Liver (tissue), 3 donors: ENCODE measurements at regions not wholly inside any gene's neighbourhood (a gene's known extent, or its start where the extent isn't known, plus 50 kb on each side); places are given as distances from the start of the nearest gene placed in this dataset.

Source experiments
- CTCF ChIP-seq: fragments of 150-350 bp; IDR thresholded peaks from 2 replicates; pipeline ENCODE4 v1.5.1; 2017; ENCODE audit warnings: improper control_type of control experiment, low read depth, low read length; ENCODE audit not compliant: missing input control
- EGR1 ChIP-seq, 2 donors: IDR thresholded peaks; 2 replicates each; pipeline ENCODE4 v1.6.1; 2016 to 2018; ENCODE audit warnings: antibody characterized with exemption in 2 of 2, low read depth in 2 of 2
- FOXA1 ChIP-seq: IDR thresholded peaks from 2 replicates; pipeline ENCODE4 v1.6.1; 2016; ENCODE audit warnings: antibody characterized with exemption
- FOXA2 ChIP-seq: IDR thresholded peaks from 2 replicates; pipeline ENCODE4 v1.6.1; 2016; ENCODE audit warnings: antibody characterized with exemption
- GABPA ChIP-seq, 2 donors: IDR thresholded peaks in 1 of 2; conservative IDR thresholded peaks in 1 of 2; 2 replicates each; pipeline ENCODE4 v1.6.1; 2016; ENCODE audit warnings: antibody characterized with exemption in 2 of 2, mild to moderate bottlenecking in 1 of 2, moderate library complexity in 1 of 2
- HNF4A ChIP-seq, 2 donors: conservative IDR thresholded peaks; 2 replicates each; pipeline ENCODE4 v1.6.1; 2016; ENCODE audit warnings: antibody characterized with exemption in 2 of 2, mild to moderate bottlenecking in 2 of 2
- JUND ChIP-seq, 2 donors: IDR thresholded peaks; 2 replicates each; pipeline ENCODE4 v1.6.1; 2016; ENCODE audit warnings: antibody characterized with exemption in 2 of 2
- RAD21 ChIP-seq, 2 donors: IDR thresholded peaks; 2 replicates each; pipeline ENCODE4 v1.6.1; 2016; ENCODE audit warnings: antibody characterized with exemption in 2 of 2, mild to moderate bottlenecking in 2 of 2
- RXRA ChIP-seq, 2 donors: IDR thresholded peaks; 2 replicates each; pipeline ENCODE4 v1.6.1; 2017 to 2018; ENCODE audit warnings: antibody characterized with exemption in 2 of 2, mild to moderate bottlenecking in 1 of 2
- SP1 ChIP-seq: IDR thresholded peaks from 2 replicates; pipeline ENCODE4 v1.6.1; 2018; ENCODE audit warnings: antibody characterized with exemption, mild to moderate bottlenecking
- TAF1 ChIP-seq: conservative IDR thresholded peaks from 2 replicates; pipeline ENCODE4 v1.6.1; 2016; ENCODE audit warnings: antibody characterized with exemption, mild to moderate bottlenecking
- ZBTB33 ChIP-seq: IDR thresholded peaks from 2 replicates; pipeline ENCODE4 v1.6.1; 2016; ENCODE audit warnings: antibody characterized with exemption
- TF ChIP-seq, protein P1 (sequence below): IDR thresholded peaks from 2 replicates; pipeline ENCODE4 v1.6.1; 2016; ENCODE audit warnings: antibody characterized with exemption
- TF ChIP-seq, protein P2 (sequence below): IDR thresholded peaks from 2 replicates; pipeline ENCODE4 v1.6.1; 2016; ENCODE audit warnings: antibody characterized with exemption, mild to moderate bottlenecking
- donor health status: healthy.
- donor health status: healthy.

- TF ChIP-seq, protein P1, sequence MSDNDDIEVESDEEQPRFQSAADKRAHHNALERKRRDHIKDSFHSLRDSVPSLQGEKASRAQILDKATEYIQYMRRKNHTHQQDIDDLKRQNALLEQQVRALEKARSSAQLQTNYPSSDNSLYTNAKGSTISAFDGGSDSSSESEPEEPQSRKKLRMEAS = no peak
- TF ChIP-seq CTCF (no peak), TAF1 (no peak), RAD21 (IDR thresholded peaks at IDR 0.05) (no peak), RXRA (IDR thresholded peaks at IDR 0.05) (no peak), SP1 (no peak), ZBTB33 (no peak), FOXA2 (no peak), JUND (IDR thresholded peaks at IDR 0.05) (no peak), GABPA (IDR thresholded peaks at IDR 0.05 in 1 of 2, conservative IDR thresholded peaks at IDR 0.05 in 1 of 2) (no peak), EGR1 (IDR thresholded peaks at IDR 0.05; ENCODE audit: low read depth in 2 of 2) (no peak), HNF4A (conservative IDR thresholded peaks at IDR 0.05) (no peak), FOXA1 (no peak)
- TF ChIP-seq, protein P2, sequence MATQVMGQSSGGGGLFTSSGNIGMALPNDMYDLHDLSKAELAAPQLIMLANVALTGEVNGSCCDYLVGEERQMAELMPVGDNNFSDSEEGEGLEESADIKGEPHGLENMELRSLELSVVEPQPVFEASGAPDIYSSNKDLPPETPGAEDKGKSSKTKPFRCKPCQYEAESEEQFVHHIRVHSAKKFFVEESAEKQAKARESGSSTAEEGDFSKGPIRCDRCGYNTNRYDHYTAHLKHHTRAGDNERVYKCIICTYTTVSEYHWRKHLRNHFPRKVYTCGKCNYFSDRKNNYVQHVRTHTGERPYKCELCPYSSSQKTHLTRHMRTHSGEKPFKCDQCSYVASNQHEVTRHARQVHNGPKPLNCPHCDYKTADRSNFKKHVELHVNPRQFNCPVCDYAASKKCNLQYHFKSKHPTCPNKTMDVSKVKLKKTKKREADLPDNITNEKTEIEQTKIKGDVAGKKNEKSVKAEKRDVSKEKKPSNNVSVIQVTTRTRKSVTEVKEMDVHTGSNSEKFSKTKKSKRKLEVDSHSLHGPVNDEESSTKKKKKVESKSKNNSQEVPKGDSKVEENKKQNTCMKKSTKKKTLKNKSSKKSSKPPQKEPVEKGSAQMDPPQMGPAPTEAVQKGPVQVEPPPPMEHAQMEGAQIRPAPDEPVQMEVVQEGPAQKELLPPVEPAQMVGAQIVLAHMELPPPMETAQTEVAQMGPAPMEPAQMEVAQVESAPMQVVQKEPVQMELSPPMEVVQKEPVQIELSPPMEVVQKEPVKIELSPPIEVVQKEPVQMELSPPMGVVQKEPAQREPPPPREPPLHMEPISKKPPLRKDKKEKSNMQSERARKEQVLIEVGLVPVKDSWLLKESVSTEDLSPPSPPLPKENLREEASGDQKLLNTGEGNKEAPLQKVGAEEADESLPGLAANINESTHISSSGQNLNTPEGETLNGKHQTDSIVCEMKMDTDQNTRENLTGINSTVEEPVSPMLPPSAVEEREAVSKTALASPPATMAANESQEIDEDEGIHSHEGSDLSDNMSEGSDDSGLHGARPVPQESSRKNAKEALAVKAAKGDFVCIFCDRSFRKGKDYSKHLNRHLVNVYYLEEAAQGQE = no peak
Observed at GRCh38 chr6:147733686-147734085, 225.2 kb downstream of the SAMD5 start.
